Subcutaneous abdominal adipose tissue (tissue), 5 donors: ENCODE measurements at regions not wholly inside any gene's neighbourhood (a gene's known extent, or its start where the extent isn't known, plus 50 kb on each side); places are given as distances from the start of the nearest gene placed in this dataset.

Source experiments
- H3K27ac ChIP-seq: one replicate; pipeline ENCODE4 v1.7.0; 2013; ENCODE audit warnings: low read depth, mild to moderate bottlenecking, inconsistent platforms, low read length, moderate library complexity
- H3K27me3 ChIP-seq, 5 donors: one replicate each; pipeline ENCODE4 v1.7.0; 2013; ENCODE audit warnings: low read length in 5 of 5, inconsistent platforms in 1 of 5; ENCODE audit not compliant: control insufficient read depth in 5 of 5, insufficient read depth in 4 of 5
- H3K36me3 ChIP-seq, 5 donors: one replicate each; pipeline ENCODE4 v1.7.0; 2013; ENCODE audit warnings: low read length in 5 of 5; ENCODE audit not compliant: control insufficient read depth in 5 of 5, insufficient read depth in 5 of 5
- H3K4me1 ChIP-seq, 5 donors: one replicate each; pipeline ENCODE4 v1.7.0; 2013; ENCODE audit warnings: low read length in 5 of 5, mild to moderate bottlenecking in 3 of 5, moderate library complexity in 1 of 5; ENCODE audit not compliant: control insufficient read depth in 5 of 5, insufficient read depth in 5 of 5
- H3K4me3 ChIP-seq, 5 donors: one replicate each; pipeline ENCODE4 v1.7.0; 2013; ENCODE audit warnings: low read length in 5 of 5, low read depth in 1 of 5
- H3K9ac ChIP-seq, 5 donors: one replicate each; pipeline ENCODE4 v1.7.0; 2013; ENCODE audit warnings: low read length in 5 of 5, mild to moderate bottlenecking in 4 of 5, moderate library complexity in 3 of 5
- H3K9me3 ChIP-seq, 5 donors: one replicate each; pipeline ENCODE4 v1.7.0; 2013; ENCODE audit warnings: low read length in 5 of 5; ENCODE audit not compliant: control insufficient read depth in 5 of 5
- donor health status: healthy.
- donor health status: healthy.
- donor health status: healthy.
- donor health status: healthy.
- donor health status: healthy.

GRCh38 chr11:26019386-26019785 is 312.5 kb upstream of the ANO3 start:
- no peaks in the 10 kb centered on the region for H3K27me3 ChIP-seq
- no peaks in the 10 kb centered on the region for H3K4me1 ChIP-seq
- no peak overlapping the region for H3K27ac ChIP-seq
- H3K4me3 ChIP-seq = no peak overlapping the region
- no peaks in the 10 kb centered on the region for H3K36me3 ChIP-seq
- no peak overlapping the region for H3K9ac ChIP-seq
- H3K9me3 ChIP-seq = no peaks in the 10 kb centered on the region

GRCh38 chr11:26021017-26021416 is 310.9 kb upstream of the ANO3 start:
- H3K36me3 ChIP-seq = no peaks in the 10 kb centered on the region
- H3K27me3 ChIP-seq = no peaks in the 10 kb centered on the region
- H3K4me3 ChIP-seq = no peak overlapping the region
- no peaks in the 10 kb centered on the region for H3K4me1 ChIP-seq
- H3K9me3 ChIP-seq = no peaks in the 10 kb centered on the region
- H3K9ac ChIP-seq = no peak overlapping the region
- H3K27ac ChIP-seq = no peak overlapping the region

GRCh38 chr11:26023057-26023456 is 308.9 kb upstream of the ANO3 start:
- Histone ChIP-seq H3K4me3 (no peak overlapping the region), H3K4me1 (no peaks in the 10 kb centered on the region), H3K9me3 (no peaks in the 10 kb centered on the region), H3K27me3 (no peaks in the 10 kb centered on the region), H3K36me3 (no peaks in the 10 kb centered on the region), H3K27ac (no peak overlapping the region), H3K9ac (no peak overlapping the region)

GRCh38 chr11:26025676-26026075 is 306.3 kb upstream of the ANO3 start:
- no peak overlapping the region for H3K4me3 ChIP-seq
- H3K9ac ChIP-seq = no peak overlapping the region
- H3K27ac ChIP-seq = no peak overlapping the region
- no peaks in the 10 kb centered on the region for H3K9me3 ChIP-seq
- H3K4me1 ChIP-seq = no peaks in the 10 kb centered on the region
- H3K27me3 ChIP-seq = no peaks in the 10 kb centered on the region
- H3K36me3 ChIP-seq = no peaks in the 10 kb centered on the region

GRCh38 chr11:26026078-26026477 is 305.9 kb upstream of the ANO3 start:
- H3K9ac ChIP-seq = no peak overlapping the region

GRCh38 chr11:26027887-26028286 is 304.0 kb upstream of the ANO3 start:
- H3K9ac ChIP-seq = no peak overlapping the region
- no peaks in the 10 kb centered on the region for H3K4me1 ChIP-seq

More at GRCh38 chr11:26026078-26026477, 305.9 kb upstream of the ANO3 start:
- Histone ChIP-seq H3K4me3 (no peak overlapping the region), H3K36me3 (no peaks in the 10 kb centered on the region), H3K27me3 (no peaks in the 10 kb centered on the region), H3K27ac (no peak overlapping the region), H3K4me1 (no peaks in the 10 kb centered on the region), H3K9me3 (no peaks in the 10 kb centered on the region)

GRCh38 chr11:26028393-26028911 is 303.5 kb upstream of the ANO3 start:
- H3K9ac ChIP-seq = no peak overlapping the region
- no peaks in the 10 kb centered on the region for H3K9me3 ChIP-seq
- no peak overlapping the region for H3K4me3 ChIP-seq
- no peak overlapping the region for H3K27ac ChIP-seq
- no peaks in the 10 kb centered on the region for H3K27me3 ChIP-seq
- no peaks in the 10 kb centered on the region for H3K4me1 ChIP-seq
- no peaks in the 10 kb centered on the region for H3K36me3 ChIP-seq

More at GRCh38 chr11:26027887-26028286, 304.0 kb upstream of the ANO3 start:
- no peaks in the 10 kb centered on the region for H3K27me3 ChIP-seq
- H3K9me3 ChIP-seq = no peaks in the 10 kb centered on the region
- no peak overlapping the region for H3K4me3 ChIP-seq
- H3K36me3 ChIP-seq = no peaks in the 10 kb centered on the region
- no peak overlapping the region for H3K27ac ChIP-seq

- Histone ChIP-seq H3K4me3 (no peak overlapping the region), H3K36me3 (no peaks in the 10 kb centered on the region), H3K9me3 (no peaks in the 10 kb centered on the region), H3K4me1 (no peaks in the 10 kb centered on the region), H3K27ac (no peak overlapping the region), H3K27me3 (no peaks in the 10 kb centered on the region), H3K9ac (no peak overlapping the region)
These were observed 301.5 kb upstream of the ANO3 start for GRCh38 chr11:26030399-26030798.

- Histone ChIP-seq H3K9ac (no peak overlapping the region), H3K4me1 (no peaks in the 10 kb centered on the region), H3K4me3 (no peak overlapping the region), H3K27me3 (no peaks in the 10 kb centered on the region), H3K27ac (no peak overlapping the region), H3K36me3 (no peaks in the 10 kb centered on the region), H3K9me3 (no peaks in the 10 kb centered on the region)
These were observed 299.7 kb upstream of the ANO3 start for GRCh38 chr11:26032241-26032640.

- Histone ChIP-seq H3K27ac (no peak overlapping the region), H3K9ac (no peak overlapping the region), H3K4me3 (no peak overlapping the region), H3K27me3 (no peaks in the 10 kb centered on the region), H3K9me3 (no peaks in the 10 kb centered on the region), H3K36me3 (no peaks in the 10 kb centered on the region), H3K4me1 (no peaks in the 10 kb centered on the region)
These were observed 296.2 kb upstream of the ANO3 start for GRCh38 chr11:26035696-26036095.

GRCh38 chr11:26037716-26038115 is 294.2 kb upstream of the ANO3 start:
- Histone ChIP-seq H3K27ac (no peak overlapping the region), H3K27me3 (no peaks in the 10 kb centered on the region), H3K4me1 (no peaks in the 10 kb centered on the region), H3K36me3 (no peaks in the 10 kb centered on the region), H3K9ac (no peak overlapping the region), H3K9me3 (no peaks in the 10 kb centered on the region), H3K4me3 (no peak overlapping the region)
